HUES6 (cell line): ENCODE measurements at regions not wholly inside any gene's neighbourhood (a gene's known extent, or its start where the extent isn't known, plus 50 kb on each side); places are given as distances from the start of the nearest gene placed in this dataset.

Source experiments
- H3K27ac ChIP-seq: 2 replicates; pipeline ENCODE4 v1.7.0; 2013; ENCODE audit warnings: low read depth, mild to moderate bottlenecking, low read length, inconsistent platforms
- H3K27me3 ChIP-seq: 2 replicates; pipeline ENCODE4 v1.6.1; 2013; ENCODE audit warnings: low read length; ENCODE audit not compliant: control insufficient read depth, insufficient read depth
- H3K36me3 ChIP-seq: 2 replicates; pipeline ENCODE4 v1.6.1; 2013; ENCODE audit warnings: low read length; ENCODE audit not compliant: control insufficient read depth, insufficient read depth
- H3K4me1 ChIP-seq: 2 replicates; pipeline ENCODE4 v1.6.1; 2013; ENCODE audit warnings: low read length; ENCODE audit not compliant: control insufficient read depth, insufficient read depth
- H3K4me3 ChIP-seq: 2 replicates; pipeline ENCODE4 v1.5.1; 2013; ENCODE audit warnings: low read depth, low read length
- H3K9ac ChIP-seq: one replicate; pipeline ENCODE4 v1.6.1; 2013; ENCODE audit warnings: mild to moderate bottlenecking, low read length
- H3K9me3 ChIP-seq: 2 replicates; pipeline ENCODE4 v1.6.1; 2013; ENCODE audit warnings: low read depth, low read length; ENCODE audit not compliant: control insufficient read depth, insufficient read depth

DNA sequence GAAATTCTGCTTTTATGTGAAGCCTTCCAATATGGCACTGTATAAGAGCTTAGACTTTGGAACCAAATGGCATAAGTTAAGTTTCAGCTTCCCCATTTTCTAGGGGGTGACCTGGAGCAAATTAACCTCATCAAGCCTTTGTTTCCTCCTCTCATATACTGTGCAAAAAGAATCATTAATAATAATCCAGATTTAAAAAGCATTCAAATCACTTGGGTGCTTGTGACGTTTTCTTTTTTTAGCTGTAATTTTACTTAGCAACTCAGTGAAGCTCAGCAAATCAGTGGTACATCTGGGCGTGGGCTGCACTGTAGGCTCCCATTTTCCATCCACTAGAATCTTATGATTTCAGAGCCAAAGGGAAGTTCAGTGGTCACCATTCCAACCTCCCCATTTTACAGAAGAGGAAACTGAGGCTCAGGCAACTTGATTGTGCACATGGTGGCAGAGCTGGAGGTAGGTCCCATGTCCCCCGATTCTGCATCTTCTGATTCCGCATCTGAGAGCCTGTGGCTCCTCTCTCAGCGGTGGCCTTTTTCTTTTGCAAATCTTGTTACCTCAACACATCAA lies 131.2 kb downstream of the SNAPC1 start:
- Histone ChIP-seq H3K36me3 (no peaks in the 10 kb centered on the region), H3K9me3 (no peaks in the 10 kb centered on the region), H3K9ac (no peak overlapping the region), H3K27ac (no peak overlapping the region), H3K27me3 (no peaks in the 10 kb centered on the region), H3K4me1 (peaks cover 17% of the 10 kb centered on the region), H3K4me3 (no peak overlapping the region)

DNA sequence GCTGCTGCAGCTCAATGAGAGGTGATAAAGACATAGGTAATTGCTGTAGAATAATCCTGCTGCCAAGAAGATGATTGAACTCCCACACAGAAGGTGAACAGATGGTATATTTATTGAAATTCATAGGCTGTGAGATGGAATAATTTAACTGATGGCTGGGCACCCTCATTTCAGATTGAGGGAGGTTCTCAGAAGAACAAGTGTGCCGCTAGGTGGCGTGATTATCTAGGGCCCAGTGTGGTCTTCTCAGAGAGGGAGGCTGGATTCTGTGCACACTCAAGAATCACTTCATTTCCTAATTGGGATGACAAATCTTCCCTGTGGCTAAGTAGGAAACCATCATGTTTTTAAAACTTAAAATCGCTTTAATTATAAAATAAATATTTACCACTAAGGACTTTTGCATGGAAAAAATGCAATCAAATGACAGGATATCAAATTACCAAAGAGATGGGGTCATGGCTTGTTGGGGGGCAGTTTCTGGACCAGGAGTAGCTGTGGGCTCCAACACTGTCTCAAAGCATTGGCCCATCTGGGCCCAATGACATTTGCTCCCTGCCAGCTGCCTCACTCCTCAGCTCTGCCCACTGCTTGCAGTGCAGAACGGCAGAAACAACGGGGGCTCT lies 132.3 kb downstream of the SNAPC1 start:
- Histone ChIP-seq H3K36me3 (no peaks in the 10 kb centered on the region), H3K4me3 (no peak overlapping the region), H3K27ac (no peak overlapping the region), H3K27me3 (no peaks in the 10 kb centered on the region), H3K9ac (no peak overlapping the region), H3K4me1 (peaks cover 17% of the 10 kb centered on the region), H3K9me3 (no peaks in the 10 kb centered on the region)

DNA sequence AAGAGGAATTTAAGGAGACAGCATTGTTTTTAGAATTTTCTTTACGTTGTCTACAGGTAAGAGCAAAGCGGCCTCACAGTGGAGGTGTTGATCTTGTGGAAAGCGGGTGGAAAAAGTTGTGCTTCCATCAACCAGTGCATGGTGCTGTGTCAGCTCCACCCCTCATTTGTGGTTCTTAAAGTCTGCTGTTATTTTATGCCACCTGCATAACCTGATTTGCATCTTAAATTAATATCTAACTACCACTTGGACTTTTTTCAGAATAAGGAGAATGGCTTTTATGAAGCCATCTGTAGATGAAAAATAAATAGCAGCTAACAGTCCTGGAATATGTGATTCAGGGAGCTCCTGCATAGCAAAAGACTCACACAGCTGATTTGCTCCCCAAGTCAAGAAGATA lies 135.1 kb downstream of the SNAPC1 start:
- Histone ChIP-seq H3K4me3 (no peak overlapping the region), H3K27me3 (no peaks in the 10 kb centered on the region), H3K9ac (no peak overlapping the region), H3K4me1 (peaks cover 4% of the 10 kb centered on the region), H3K27ac (no peak overlapping the region), H3K9me3 (no peaks in the 10 kb centered on the region), H3K36me3 (no peaks in the 10 kb centered on the region)

DNA sequence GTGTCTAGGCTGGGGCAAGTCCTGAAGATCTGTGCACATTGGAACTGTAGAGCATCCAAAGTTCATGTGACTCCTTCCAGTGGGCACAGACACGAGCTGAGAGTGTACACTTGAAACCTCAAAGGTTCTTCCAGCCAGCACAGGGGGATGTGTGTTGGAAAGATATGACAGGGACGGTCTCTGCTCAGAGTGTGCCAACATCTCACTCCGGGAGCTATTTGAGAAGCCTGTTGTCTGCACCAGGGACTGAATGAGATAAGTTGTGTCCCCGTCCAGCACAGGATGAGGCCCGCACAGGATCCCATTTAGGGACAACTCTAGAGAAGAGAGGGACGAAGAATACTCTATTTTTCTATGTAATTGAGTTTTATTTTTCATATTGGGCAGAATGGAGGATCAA lies 136.3 kb downstream of the SNAPC1 start:
- Histone ChIP-seq H3K9ac (no peak overlapping the region), H3K4me1 (peaks cover 4% of the 10 kb centered on the region), H3K4me3 (no peak overlapping the region), H3K36me3 (no peaks in the 10 kb centered on the region), H3K27me3 (no peaks in the 10 kb centered on the region), H3K9me3 (no peaks in the 10 kb centered on the region), H3K27ac (no peak overlapping the region)

DNA sequence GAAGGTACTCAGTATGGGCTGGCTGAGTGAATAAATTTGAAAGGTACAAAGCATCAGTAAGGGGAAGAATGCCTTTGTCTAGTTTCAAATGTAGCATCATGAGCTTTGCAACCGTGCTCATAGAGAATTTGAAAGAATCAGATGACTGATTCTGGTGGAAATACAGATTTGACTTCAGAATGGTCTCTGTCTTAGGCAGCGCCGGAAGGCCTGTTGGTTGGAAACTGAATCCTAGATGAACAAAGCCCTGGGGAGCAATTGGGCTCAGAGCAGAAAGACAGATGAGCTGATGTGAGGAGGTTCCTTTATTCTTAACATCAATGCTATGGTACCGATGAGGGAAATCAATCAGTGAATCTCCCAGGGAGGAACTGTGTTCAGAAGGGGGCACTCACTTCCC lies 137.3 kb downstream of the SNAPC1 start:
- H3K27ac ChIP-seq, result no peak overlapping the region
- no peaks in the 10 kb centered on the region for H3K36me3 ChIP-seq
- H3K27me3 ChIP-seq, result no peaks in the 10 kb centered on the region
- no peak overlapping the region for H3K9ac ChIP-seq
- H3K9me3 ChIP-seq, result no peaks in the 10 kb centered on the region
- H3K4me1 ChIP-seq, result peaks cover 4% of the 10 kb centered on the region
- no peak overlapping the region for H3K4me3 ChIP-seq

DNA sequence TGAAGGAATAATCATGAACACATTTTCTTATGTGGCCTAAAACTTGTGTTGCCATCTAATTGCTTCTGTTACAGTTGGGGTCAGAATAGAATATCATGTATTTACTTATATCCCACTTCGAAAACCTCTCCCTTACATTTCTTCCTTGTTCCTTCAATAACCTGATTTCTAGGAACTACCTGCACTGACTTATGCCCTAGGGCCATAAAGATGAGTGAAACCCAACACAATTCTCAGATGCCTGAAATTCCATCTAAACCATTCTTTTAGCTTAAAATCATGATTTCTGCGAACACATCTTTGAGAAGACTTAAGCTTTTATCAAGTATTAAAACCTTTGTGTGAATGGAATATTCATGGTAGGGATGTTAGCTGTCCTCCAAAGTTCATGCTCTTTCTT lies 142.7 kb downstream of the SNAPC1 start:
- H3K9ac ChIP-seq, result no peak overlapping the region
- no peaks in the 10 kb centered on the region for H3K36me3 ChIP-seq
- H3K4me3 ChIP-seq, result no peak overlapping the region
- no peak overlapping the region for H3K27ac ChIP-seq
- H3K4me1 ChIP-seq, result peaks cover 4% of the 10 kb centered on the region
- H3K27me3 ChIP-seq, result no peaks in the 10 kb centered on the region
- H3K9me3 ChIP-seq, result no peaks in the 10 kb centered on the region

DNA sequence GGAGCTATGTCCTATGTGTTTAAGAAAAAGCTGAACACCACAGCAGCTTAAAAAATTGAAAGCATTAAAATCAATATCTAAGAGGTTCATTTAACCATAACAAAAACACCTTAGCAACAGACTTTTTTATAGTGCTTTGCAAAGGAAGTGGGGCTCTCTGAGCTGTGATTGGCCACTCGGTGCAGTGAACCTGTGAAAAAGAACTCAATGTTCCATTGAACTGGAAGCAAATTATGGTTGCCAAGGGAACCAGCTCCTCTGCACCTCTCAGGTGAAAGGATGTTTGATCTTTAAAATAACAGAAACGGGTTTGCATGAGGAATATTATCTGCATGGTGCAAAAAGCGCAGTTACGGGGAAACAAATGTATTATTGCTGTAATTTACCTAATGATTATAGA lies 149.4 kb downstream of the SNAPC1 start:
- Histone ChIP-seq H3K27me3 (no peaks in the 10 kb centered on the region), H3K4me3 (no peak overlapping the region), H3K27ac (no peak overlapping the region), H3K36me3 (no peaks in the 10 kb centered on the region), H3K4me1 (no peaks in the 10 kb centered on the region), H3K9me3 (no peaks in the 10 kb centered on the region), H3K9ac (no peak overlapping the region)

DNA sequence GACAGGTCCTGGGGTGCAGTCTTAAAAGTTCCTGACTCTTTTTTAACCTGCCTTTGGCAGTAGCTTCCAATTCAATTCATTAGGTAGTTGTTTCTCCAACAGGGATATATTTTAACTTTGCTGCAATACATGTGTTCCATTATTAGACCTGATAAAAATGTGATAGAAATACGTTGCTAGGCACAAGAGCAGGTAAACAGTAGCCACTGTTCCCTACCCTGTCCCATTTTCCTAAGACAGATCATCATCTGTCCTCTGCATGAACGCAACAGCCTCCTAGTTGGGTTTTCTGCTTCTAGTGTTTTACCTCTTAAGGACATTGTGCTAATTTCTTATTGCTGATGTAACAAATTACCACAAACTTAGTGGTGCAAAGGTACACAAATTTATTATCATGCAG lies 156.8 kb downstream of the SNAPC1 start:
- Histone ChIP-seq H3K27ac (no peak overlapping the region), H3K4me3 (no peak overlapping the region), H3K36me3 (no peaks in the 10 kb centered on the region), H3K4me1 (no peaks in the 10 kb centered on the region), H3K27me3 (no peaks in the 10 kb centered on the region), H3K9me3 (no peaks in the 10 kb centered on the region), H3K9ac (no peak overlapping the region)

DNA sequence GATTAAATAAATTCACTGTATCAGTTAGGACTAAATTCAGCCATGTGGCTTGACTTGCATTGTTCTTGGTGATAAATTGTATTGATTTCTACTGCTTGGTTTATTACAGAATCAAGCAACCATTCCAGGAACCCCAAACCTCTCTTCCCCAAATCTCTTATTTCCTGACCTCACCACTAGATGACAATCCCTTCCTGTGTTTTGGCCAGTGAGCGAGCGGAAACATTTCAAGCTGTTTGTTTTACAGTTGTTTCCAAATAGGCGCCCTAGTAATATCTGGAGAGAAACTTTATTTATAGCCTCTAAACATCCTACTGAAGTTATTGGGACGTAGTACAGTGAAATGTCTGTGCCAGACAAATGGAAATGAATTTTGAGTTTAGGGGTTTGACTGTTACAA lies 161.1 kb downstream of the SNAPC1 start:
- H3K27me3 ChIP-seq, result no peaks in the 10 kb centered on the region
- H3K4me1 ChIP-seq, result peaks cover 22% of the 10 kb centered on the region
- H3K4me3 ChIP-seq, result no peak overlapping the region
- H3K9me3 ChIP-seq, result no peaks in the 10 kb centered on the region
- no peak overlapping the region for H3K9ac ChIP-seq
- no peak overlapping the region for H3K27ac ChIP-seq
- H3K36me3 ChIP-seq, result no peaks in the 10 kb centered on the region

DNA sequence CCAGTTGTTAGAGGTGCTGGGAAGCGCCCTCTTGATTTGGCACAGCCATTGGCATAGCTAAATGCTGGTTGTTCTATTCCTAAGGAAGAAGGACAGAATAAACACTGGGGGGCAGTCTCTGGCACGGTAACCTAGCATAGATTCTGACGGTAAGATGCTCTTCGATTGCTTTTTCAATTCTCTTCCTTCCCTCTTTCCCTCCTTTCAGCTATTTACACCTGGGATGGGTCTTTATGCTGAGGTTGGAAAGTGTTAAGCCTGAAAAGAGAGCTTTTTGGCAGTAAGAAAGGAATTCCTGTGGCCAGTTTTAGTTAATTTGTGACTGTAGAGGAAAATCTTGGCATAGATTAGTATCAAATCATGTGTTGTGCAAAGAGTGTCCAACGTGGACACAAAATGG lies 162.8 kb downstream of the SNAPC1 start:
- Histone ChIP-seq H3K4me3 (no peak overlapping the region), H3K9ac (no peak overlapping the region), H3K27me3 (no peaks in the 10 kb centered on the region), H3K27ac (no peak overlapping the region), H3K9me3 (no peaks in the 10 kb centered on the region), H3K36me3 (no peaks in the 10 kb centered on the region), H3K4me1 (peaks cover 30% of the 10 kb centered on the region)

DNA sequence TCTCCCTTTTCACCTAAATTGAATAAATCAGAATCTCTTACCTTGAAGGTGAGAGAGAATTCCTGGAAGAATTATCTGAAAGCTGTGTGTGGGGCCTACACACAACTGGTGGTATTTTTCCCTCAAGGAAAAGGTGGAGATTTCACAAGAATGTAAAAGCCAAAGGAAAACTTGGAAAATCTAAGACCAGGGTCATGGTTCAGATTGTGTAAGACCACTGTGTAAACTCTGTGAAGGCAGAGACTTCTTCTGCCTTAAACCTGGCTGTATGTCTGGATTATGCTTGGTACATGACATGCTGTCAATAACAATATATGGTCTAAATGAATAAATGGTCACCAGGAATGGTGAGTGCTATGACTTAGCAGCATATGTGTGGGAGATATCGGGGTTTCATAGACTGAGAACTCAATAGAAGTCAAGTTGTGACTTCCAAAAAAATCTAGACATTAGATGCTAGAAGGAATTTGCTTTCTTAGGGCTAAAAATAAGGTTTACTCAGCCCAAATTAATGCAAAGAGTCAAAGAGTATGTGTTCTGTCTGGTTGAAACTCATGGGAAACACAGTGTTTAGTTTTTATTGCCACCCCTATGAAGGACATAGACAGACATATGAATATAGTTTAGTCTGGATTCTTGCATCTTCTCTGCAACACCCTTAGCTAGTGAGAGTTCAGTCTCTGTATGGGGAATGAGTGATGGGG lies 163.7 kb downstream of the SNAPC1 start:
- Histone ChIP-seq H3K36me3 (no peaks in the 10 kb centered on the region), H3K4me3 (no peak overlapping the region), H3K4me1 (peaks cover 38% of the 10 kb centered on the region), H3K9me3 (no peaks in the 10 kb centered on the region), H3K27me3 (no peaks in the 10 kb centered on the region), H3K27ac (no peak overlapping the region), H3K9ac (no peak overlapping the region)
